ENCODE measurements at regions not wholly inside any gene's neighbourhood (a gene's known extent, or its start where the extent isn't known, plus 50 kb on each side); places are given as distances from the start of the nearest gene placed in this dataset.

GRCh38 chr11:70933981-70934583 is 318.3 kb downstream of the SHANK2 start:
- Mint-ChIP-seq H3K4me3 (no peak overlapping the region), H3K9me3 (peaks cover 9% of the 10 kb centered on the region in 2 experiments; a peak in 4 of 5 replicates), H3K4me1 (peaks cover 5 to 9% of the 10 kb centered on the region in 2 experiments), H3K36me3 (ENCODE audit: insufficient read depth in 1 of 3, low read depth in 3 of 3) (peaks cover 0 to 30% (median 22%) of the 10 kb centered on the region in 3 experiments; a peak in 5 of 7 replicates), H3K27ac (no peak overlapping the region), H3K27me3 (ENCODE audit: low read depth) (no peaks in the 10 kb centered on the region)
- no peak overlapping the region for H3K4ac ChIP-seq (ENCODE audit: low read depth, low read length)
- no peaks in the 10 kb centered on the region for H3K4me1 ChIP-seq (ENCODE audit: insufficient read depth, low read length)
- H4K91ac ChIP-seq (ENCODE audit: insufficient read length, low read depth, low read length) = no peak overlapping the region
- H2BK20ac ChIP-seq (ENCODE audit: low read depth, low read length, poor library complexity, severe bottlenecking) = no peak overlapping the region
- H3K27me3 ChIP-seq (ENCODE audit: insufficient read depth, low read length) = no peaks in the 10 kb centered on the region
- H3K9ac ChIP-seq (ENCODE audit: extremely low read depth, insufficient read length, low read length) = no peak overlapping the region
- H3K27ac ChIP-seq (ENCODE audit: insufficient read length, low read depth, low read length) = no peak overlapping the region
- H3K23me2 ChIP-seq (ENCODE audit: insufficient read length, low read depth, low read length, poor library complexity, severe bottlenecking) = no peaks in the 10 kb centered on the region
- TF ChIP-seq CTCF (conservative IDR thresholded peaks at IDR 0.05) = no peak
- H2AK5ac ChIP-seq (ENCODE audit: insufficient read length, low read length) = no peak overlapping the region
- no peak overlapping the region for H3K23ac ChIP-seq (ENCODE audit: insufficient read length, low read depth, low read length)
- no peak overlapping the region for H3T11ph ChIP-seq (ENCODE audit: low read length)
- no peak overlapping the region for H2BK120ac ChIP-seq (ENCODE audit: low read depth, low read length, poor library complexity, severe bottlenecking)
- no peak overlapping the region for H2BK15ac ChIP-seq (ENCODE audit: low read depth, low read length)
- H4K5ac ChIP-seq (ENCODE audit: insufficient read length, low read depth, low read length) = no peak overlapping the region
- no peak overlapping the region for H2AFZ ChIP-seq (ENCODE audit: low read length)
- no peak overlapping the region for H4K8ac ChIP-seq (replicated peaks; ENCODE audit: insufficient read length, low read depth, low read length)
- no peaks in the 10 kb centered on the region for H3K79me1 ChIP-seq (ENCODE audit: insufficient read depth, low read depth, low read length, poor library complexity, severe bottlenecking)
- no peak overlapping the region for H3K4me2 ChIP-seq (ENCODE audit: insufficient read depth, insufficient read length, low read length)
- no peak overlapping the region for H2BK12ac ChIP-seq (ENCODE audit: insufficient read length, low read depth, low read length)
- no peak overlapping the region for H3K14ac ChIP-seq (ENCODE audit: insufficient read depth, low read length)
- H3K79me2 ChIP-seq (ENCODE audit: insufficient read depth, low read length) = no peaks in the 10 kb centered on the region
- no peaks in the 10 kb centered on the region for H3K9me3 ChIP-seq (ENCODE audit: control insufficient read depth, low read depth, low read length)
- H4K20me1 ChIP-seq (ENCODE audit: control insufficient read depth, insufficient read depth, insufficient read length) = no peaks in the 10 kb centered on the region
- DNase-seq = no peak
- H2BK5ac ChIP-seq (ENCODE audit: insufficient read length, low read length) = no peak overlapping the region
- WGBS (ENCODE audit: extremely low coverage, insufficient read length, low lambda C conversion rate) = no CpG with 5 or more reads among the region's 10 CpGs
- H3K56ac ChIP-seq (ENCODE audit: insufficient read length, low read depth, low read length) = no peak overlapping the region
- no peak overlapping the region for H3K18ac ChIP-seq (ENCODE audit: insufficient read length, low read depth, low read length)
